K562 (cell line): ENCODE measurements at regions not wholly inside any gene's neighbourhood (a gene's known extent, or its start where the extent isn't known, plus 50 kb on each side); places are given as distances from the start of the nearest gene placed in this dataset.
A peak's percentile ranks its signal among the peaks of the same experiment; 100 is the strongest.

Experiments used
- C11orf30 ChIP-seq: fragments of 450-650 bp; IDR thresholded peaks from 2 replicates; pipeline ENCODE4 v1.6.1; 2016; ENCODE audit warnings: low read depth, mild to moderate bottlenecking
- GTF2A2 ChIP-seq: IDR thresholded peaks from 2 replicates; pipeline ENCODE4 v1.6.1; 2016; ENCODE audit warnings: mild to moderate bottlenecking, missing genetic modification characterization, missing compliant biosample characterization
- MCM5 ChIP-seq: fragments of 450-650 bp; IDR thresholded peaks from 2 replicates; pipeline ENCODE4 v1.6.1; 2016; ENCODE audit warnings: low read depth
- NFRKB ChIP-seq: fragments of 450-650 bp; IDR thresholded peaks from 2 replicates; pipeline ENCODE4 v1.6.1; 2016; ENCODE audit warnings: low read depth
- REST ChIP-seq, 2 experiments: fragments of 450-650 bp; formaldehyde crosslinking in 1 of 2; IDR thresholded peaks; 2 replicates each; pipeline versions ENCODE4 v1.4.0 to v1.6.1; 2014 to 2020; ENCODE audit warnings: mild to moderate bottlenecking in 2 of 2, borderline replicate concordance in 1 of 2, low read depth in 1 of 2
- RHOXF2B ChIP-seq: fragments of 250-450 bp; sonication (Bioruptor Pico); conservative IDR thresholded peaks from 2 replicates; pipeline ENCODE4 v1.5.1; 2021
- ZNF316 ChIP-seq: fragments of 450-650 bp; IDR thresholded peaks from 2 replicates; pipeline ENCODE4 v1.6.1; 2016
- TF ChIP-seq, protein P1 (sequence below): fragments of 250-450 bp; sonication (Bioruptor Pico); IDR thresholded peaks from 2 replicates; pipeline ENCODE4 v1.5.0; 2021; ENCODE audit warnings: mild to moderate bottlenecking, moderate library complexity
- TF ChIP-seq, protein P2 (sequence below): fragments of 450-650 bp; IDR thresholded peaks from 2 replicates; pipeline ENCODE4 v1.6.1; 2017; ENCODE audit warnings: antibody characterized with exemption, mild to moderate bottlenecking
- TF ChIP-seq, protein P3 (sequence below): sonication (generic); IDR thresholded peaks from 2 replicates; pipeline ENCODE4 v1.6.1; 2016

- TF ChIP-seq, protein P1, sequence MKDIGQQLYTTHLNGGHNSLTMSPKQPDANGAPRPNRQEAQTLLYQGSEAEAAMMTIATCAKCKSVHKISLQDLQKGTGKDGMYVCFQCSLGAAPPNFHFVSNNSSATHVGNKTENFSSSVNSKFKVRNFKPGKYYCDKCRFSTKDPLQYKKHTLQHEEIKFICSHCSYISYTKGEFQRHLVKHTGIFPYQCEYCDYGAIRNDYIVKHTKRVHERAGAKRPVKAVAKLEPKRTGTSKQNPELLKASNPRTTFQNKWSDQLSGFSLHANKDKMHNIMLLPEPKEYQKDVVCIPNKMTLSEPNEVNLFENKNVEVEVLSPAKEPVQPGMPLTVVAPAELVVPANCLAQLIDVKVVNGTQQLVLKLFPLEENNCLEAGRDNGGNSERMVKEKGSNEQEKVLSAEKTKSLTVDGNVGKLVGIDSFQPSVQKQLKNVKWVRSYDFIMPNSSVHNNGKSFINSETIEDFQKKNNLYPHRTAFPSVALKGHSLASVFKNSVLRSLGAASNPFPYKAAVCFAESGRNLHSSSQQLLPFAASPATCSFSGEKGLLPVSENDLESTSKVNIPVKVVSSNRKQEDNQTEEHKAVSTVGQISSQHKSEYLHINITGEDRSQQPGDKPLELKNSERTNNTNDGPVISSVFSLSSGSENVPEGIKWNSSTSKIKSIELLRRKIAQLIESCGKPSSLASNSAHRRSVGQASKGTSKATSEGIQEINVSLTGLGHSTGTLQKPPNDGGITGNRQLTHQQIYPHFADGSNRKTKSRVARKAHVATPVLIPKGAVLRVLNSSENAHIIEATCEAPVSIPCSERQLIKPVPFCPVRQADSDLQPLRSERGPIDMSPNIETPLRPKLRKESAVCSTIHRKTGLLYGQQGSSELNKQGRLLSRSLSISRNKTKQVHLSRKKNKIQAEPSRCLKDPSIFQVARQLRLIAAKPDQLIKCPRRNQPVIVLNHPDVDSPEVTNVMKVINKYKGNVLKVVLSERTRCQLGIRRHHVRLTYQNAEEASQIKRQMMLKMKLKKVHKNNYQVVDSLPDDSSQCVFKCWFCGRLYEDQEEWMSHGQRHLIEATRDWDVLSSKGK (CRISPR knock-in tag), result no peak
- TF ChIP-seq REST (IDR thresholded peaks at IDR 0.05; ENCODE audit: borderline replicate concordance) (peak; percentile 22; the same call in 1 of the 2 replicates), REST (CRISPR knock-in tag; IDR thresholded peaks at IDR 0.05; ENCODE audit: low read depth) (no peak), C11orf30 (peak; percentile 91), NFRKB (peak; percentile 56; the same call in 1 of the 2 replicates), MCM5 (no peak), GTF2A2 (no peak), RHOXF2B (CRISPR knock-in tag) (no peak), ZNF316 (peak; percentile 88)
- TF ChIP-seq, protein P2, sequence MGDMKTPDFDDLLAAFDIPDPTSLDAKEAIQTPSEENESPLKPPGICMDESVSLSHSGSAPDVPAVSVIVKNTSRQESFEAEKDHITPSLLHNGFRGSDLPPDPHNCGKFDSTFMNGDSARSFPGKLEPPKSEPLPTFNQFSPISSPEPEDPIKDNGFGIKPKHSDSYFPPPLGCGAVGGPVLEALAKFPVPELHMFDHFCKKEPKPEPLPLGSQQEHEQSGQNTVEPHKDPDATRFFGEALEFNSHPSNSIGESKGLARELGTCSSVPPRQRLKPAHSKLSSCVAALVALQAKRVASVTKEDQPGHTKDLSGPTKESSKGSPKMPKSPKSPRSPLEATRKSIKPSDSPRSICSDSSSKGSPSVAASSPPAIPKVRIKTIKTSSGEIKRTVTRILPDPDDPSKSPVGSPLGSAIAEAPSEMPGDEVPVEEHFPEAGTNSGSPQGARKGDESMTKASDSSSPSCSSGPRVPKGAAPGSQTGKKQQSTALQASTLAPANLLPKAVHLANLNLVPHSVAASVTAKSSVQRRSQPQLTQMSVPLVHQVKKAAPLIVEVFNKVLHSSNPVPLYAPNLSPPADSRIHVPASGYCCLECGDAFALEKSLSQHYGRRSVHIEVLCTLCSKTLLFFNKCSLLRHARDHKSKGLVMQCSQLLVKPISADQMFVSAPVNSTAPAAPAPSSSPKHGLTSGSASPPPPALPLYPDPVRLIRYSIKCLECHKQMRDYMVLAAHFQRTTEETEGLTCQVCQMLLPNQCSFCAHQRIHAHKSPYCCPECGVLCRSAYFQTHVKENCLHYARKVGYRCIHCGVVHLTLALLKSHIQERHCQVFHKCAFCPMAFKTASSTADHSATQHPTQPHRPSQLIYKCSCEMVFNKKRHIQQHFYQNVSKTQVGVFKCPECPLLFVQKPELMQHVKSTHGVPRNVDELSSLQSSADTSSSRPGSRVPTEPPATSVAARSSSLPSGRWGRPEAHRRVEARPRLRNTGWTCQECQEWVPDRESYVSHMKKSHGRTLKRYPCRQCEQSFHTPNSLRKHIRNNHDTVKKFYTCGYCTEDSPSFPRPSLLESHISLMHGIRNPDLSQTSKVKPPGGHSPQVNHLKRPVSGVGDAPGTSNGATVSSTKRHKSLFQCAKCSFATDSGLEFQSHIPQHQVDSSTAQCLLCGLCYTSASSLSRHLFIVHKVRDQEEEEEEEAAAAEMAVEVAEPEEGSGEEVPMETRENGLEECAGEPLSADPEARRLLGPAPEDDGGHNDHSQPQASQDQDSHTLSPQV, result peak; percentile 79; the same call in 1 of the 2 replicates
- TF ChIP-seq, protein P3, sequence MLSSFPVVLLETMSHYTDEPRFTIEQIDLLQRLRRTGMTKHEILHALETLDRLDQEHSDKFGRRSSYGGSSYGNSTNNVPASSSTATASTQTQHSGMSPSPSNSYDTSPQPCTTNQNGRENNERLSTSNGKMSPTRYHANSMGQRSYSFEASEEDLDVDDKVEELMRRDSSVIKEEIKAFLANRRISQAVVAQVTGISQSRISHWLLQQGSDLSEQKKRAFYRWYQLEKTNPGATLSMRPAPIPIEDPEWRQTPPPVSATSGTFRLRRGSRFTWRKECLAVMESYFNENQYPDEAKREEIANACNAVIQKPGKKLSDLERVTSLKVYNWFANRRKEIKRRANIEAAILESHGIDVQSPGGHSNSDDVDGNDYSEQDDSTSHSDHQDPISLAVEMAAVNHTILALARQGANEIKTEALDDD, result peak; percentile 96
These were observed 58.7 kb upstream of the STARD8 start (continued) for GRCh38 chrX:68588602-68589371.
